Keratinocyte (primary cell): ENCODE measurements at regions not wholly inside any gene's neighbourhood (a gene's known extent, or its start where the extent isn't known, plus 50 kb on each side); places are given as distances from the start of the nearest gene placed in this dataset.

Experiments used
- DNase-seq: peaks from one replicate; pipeline ENCODE4 v3.0.0-alpha.2; 2011; ENCODE audit warnings: low read depth, missing footprints, low spot score
- FAIRE-seq: peaks from 2 replicates; lab custom pipeline; 2011; peaks lifted over from hg19 to GRCh38; lab: Jason Lieb, UNC
- H2AFZ ChIP-seq: 2 replicates; pipeline ENCODE4 v1.6.0; 2012; ENCODE audit warnings: low read length, control low read depth, inconsistent platforms; ENCODE audit not compliant: control insufficient read depth
- H3K27ac ChIP-seq: 2 replicates; pipeline ENCODE4 v1.5.1; 2011; ENCODE audit warnings: low read length; ENCODE audit not compliant: control insufficient read depth, insufficient read depth
- H3K27me3 ChIP-seq: 3 replicates; pipeline ENCODE4 v1.6.0; 2011; ENCODE audit warnings: low read length; ENCODE audit not compliant: control insufficient read depth, insufficient read depth; ENCODE audit errors: extremely low read depth
- H3K36me3 ChIP-seq, 2 experiments: 2 replicates in 1 of 2; 3 replicates in 1 of 2; pipeline ENCODE4 v1.5.1; 2011; ENCODE audit warnings: low read length in 2 of 2, mild to moderate bottlenecking in 1 of 2; ENCODE audit not compliant: control insufficient read depth in 2 of 2, insufficient read depth in 2 of 2; ENCODE audit errors: extremely low read depth in 1 of 2
- H3K4me1 ChIP-seq: 3 replicates; pipeline ENCODE4 v1.5.1; 2011; ENCODE audit warnings: low read length; ENCODE audit not compliant: control insufficient read depth, insufficient read depth; ENCODE audit errors: extremely low read depth
- H3K4me2 ChIP-seq: 3 replicates; pipeline ENCODE4 v1.6.0; 2011; ENCODE audit warnings: low read depth, low read length; ENCODE audit not compliant: control insufficient read depth, insufficient read depth; ENCODE audit errors: extremely low read depth
- H3K4me3 ChIP-seq, 3 experiments: fragments of 200-600 bp in 1 of 3; sonication (generic) in 1 of 3; 2 replicates in 2 of 3; 3 replicates in 1 of 3; pipeline ENCODE4 v1.5.1; 2011 to 2016; ENCODE audit warnings: low read length in 3 of 3, mild to moderate bottlenecking in 3 of 3, control low read depth in 2 of 3, inconsistent platforms in 1 of 3, low read depth in 1 of 3, mixed read lengths in 1 of 3, mixed run types in 1 of 3, moderate library complexity in 1 of 3; ENCODE audit not compliant: control insufficient read depth in 2 of 3, insufficient read depth in 2 of 3; ENCODE audit errors: extremely low read depth in 1 of 3
- H3K79me2 ChIP-seq: 2 replicates; pipeline ENCODE4 v1.6.0; 2012; ENCODE audit warnings: low read length; ENCODE audit not compliant: control insufficient read depth, insufficient read depth
- H3K9ac ChIP-seq: 3 replicates; pipeline ENCODE4 v1.6.0; 2011; ENCODE audit warnings: low read length; ENCODE audit not compliant: control insufficient read depth, insufficient read depth; ENCODE audit errors: extremely low read depth
- H3K9me1 ChIP-seq: 3 replicates; pipeline ENCODE4 v1.6.0; 2011; ENCODE audit warnings: low read length; ENCODE audit not compliant: control insufficient read depth, insufficient read depth; ENCODE audit errors: extremely low read depth
- H3K9me3 ChIP-seq: 2 replicates; pipeline ENCODE4 v1.5.1; 2012; ENCODE audit warnings: low read depth, low read length; ENCODE audit not compliant: control insufficient read depth
- H4K20me1 ChIP-seq: 3 replicates; pipeline ENCODE4 v1.6.0; 2011; ENCODE audit warnings: low read length; ENCODE audit not compliant: control insufficient read depth, insufficient read depth; ENCODE audit errors: extremely low read depth
- CTCF ChIP-seq, 3 experiments: IDR thresholded peaks in 1 of 3; conservative IDR thresholded peaks in 1 of 3; optimal IDR thresholded peaks in 1 of 3; 2 replicates in 2 of 3; 3 replicates in 1 of 3; pipeline versions ENCODE3 to v1.5.1; 2011; ENCODE audit warnings: low read length in 3 of 3, mild to moderate bottlenecking in 3 of 3, moderate library complexity in 2 of 3, control low read depth in 1 of 3, inconsistent platforms in 1 of 3; ENCODE audit not compliant: insufficient read depth in 2 of 3; ENCODE audit errors: extremely low read depth in 1 of 3
- EZH2 ChIP-seq: IDR thresholded peaks from one replicate; pipeline ENCODE4 v1.6.1; 2012; ENCODE audit warnings: inconsistent platforms, mild to moderate bottlenecking, low read length, moderate library complexity
- dilution Hi-C: fragments of 300-500 bp; cut with MboI; formaldehyde crosslinking; loops from one replicate; pipeline ENCODE4 v1.7.0; 2020; ENCODE audit warnings: low sequenced_read_pairs; ENCODE audit not compliant: extremely low pct_ligation_motif_present

- no peak for FAIRE-seq
- TF ChIP-seq CTCF (optimal IDR thresholded peaks at IDR 0.05 in 1 of 3, IDR thresholded peaks at IDR 0.05 in 1 of 3, conservative IDR thresholded peaks at IDR 0.05 in 1 of 3; ENCODE audit: extremely low read depth in 1 of 3, insufficient read depth in 2 of 3, low read length in 3 of 3) (no peak), EZH2 (no peak)
- dilution Hi-C loops = no loop called here
- DNase-seq = no peak
- no peaks in the 10 kb centered on the region for H3K27me3 ChIP-seq
- H3K9me3 ChIP-seq = no peaks in the 10 kb centered on the region
- no peak overlapping the region for H3K4me3 ChIP-seq
- H3K4me1 ChIP-seq = no peaks in the 10 kb centered on the region
- no peaks in the 10 kb centered on the region for H3K9me1 ChIP-seq
- no peaks in the 10 kb centered on the region for H3K79me2 ChIP-seq
- no peaks in the 10 kb centered on the region for H4K20me1 ChIP-seq
- no peak overlapping the region for H3K9ac ChIP-seq
- no peak overlapping the region for H3K27ac ChIP-seq
- H3K36me3 ChIP-seq = no peaks in the 10 kb centered on the region
- H3K4me2 ChIP-seq = no peak overlapping the region
- no peak overlapping the region for H2AFZ ChIP-seq
These were observed 464.7 kb upstream of the TRAM1L1 start for GRCh38 chr4:117550085-117550484.

DNA sequence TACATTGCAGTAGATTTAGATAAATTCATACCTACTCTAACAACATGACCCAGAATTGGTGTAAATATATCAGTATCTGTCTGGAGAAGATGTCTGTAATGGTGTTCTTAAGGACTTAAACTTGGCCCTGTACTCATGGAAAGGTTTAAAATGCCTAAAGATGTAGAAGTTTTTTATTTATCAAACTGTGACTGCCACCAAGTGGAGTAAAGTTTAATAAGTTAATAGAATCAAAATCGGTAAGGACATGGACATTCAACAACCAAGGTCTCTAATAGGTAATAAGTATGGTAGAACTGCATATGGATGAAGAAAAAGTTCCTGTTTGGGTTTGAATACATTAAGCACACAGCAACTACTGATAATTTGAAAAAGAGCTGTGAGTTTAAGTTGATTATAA lies 474.0 kb upstream of the NDST3 start:
- Histone ChIP-seq H3K9me3 (no peaks in the 10 kb centered on the region), H4K20me1 (no peaks in the 10 kb centered on the region), H3K4me3 (no peak overlapping the region), H3K9me1 (no peaks in the 10 kb centered on the region), H3K36me3 (no peaks in the 10 kb centered on the region), H2AFZ (no peak overlapping the region), H3K4me1 (no peaks in the 10 kb centered on the region), H3K4me2 (no peak overlapping the region), H3K27me3 (no peaks in the 10 kb centered on the region), H3K9ac (no peak overlapping the region), H3K27ac (no peak overlapping the region), H3K79me2 (no peaks in the 10 kb centered on the region)
- DNase-seq = no peak
- FAIRE-seq = no peak
- TF ChIP-seq EZH2 (no peak), CTCF (optimal IDR thresholded peaks at IDR 0.05 in 1 of 3, IDR thresholded peaks at IDR 0.05 in 1 of 3, conservative IDR thresholded peaks at IDR 0.05 in 1 of 3; ENCODE audit: extremely low read depth in 1 of 3, insufficient read depth in 2 of 3, low read length in 3 of 3) (no peak)
- dilution Hi-C loops = no loop called here
